Trophoblast cell (in vitro differentiated cells and primary cell): ENCODE measurements at regions not wholly inside any gene's neighbourhood (a gene's known extent, or its start where the extent isn't known, plus 50 kb on each side); places are given as distances from the start of the nearest gene placed in this dataset.
"Not testable (repeated sequence)": the region's sequence is repeated elsewhere in the genome, so short reads cannot be mapped to it uniquely, and the experiment has no call there.

Experiments
- DNase-seq, 2 donors: peaks; one replicate each; pipeline ENCODE4 v3.0.0-alpha.2; 2016
- H2AFZ ChIP-seq: 2 replicates; pipeline ENCODE4 v1.6.1; 2013; ENCODE audit warnings: low read length, moderate library complexity, mild to moderate bottlenecking; ENCODE audit not compliant: insufficient read depth, poor library complexity
- H2AK5ac ChIP-seq: 2 replicates; pipeline ENCODE4 v1.6.1; 2013; ENCODE audit warnings: mild to moderate bottlenecking, low read length
- H2BK120ac ChIP-seq: 2 replicates; pipeline ENCODE4 v1.6.1; 2013; ENCODE audit warnings: low read length, mild to moderate bottlenecking, moderate library complexity; ENCODE audit not compliant: insufficient read depth, poor library complexity
- H2BK12ac ChIP-seq: 2 replicates; pipeline ENCODE4 v1.6.1; 2013; ENCODE audit warnings: mild to moderate bottlenecking, low read length, moderate library complexity
- H2BK5ac ChIP-seq: 2 replicates; pipeline ENCODE4 v1.6.1; 2013; ENCODE audit warnings: low read length, low read depth, moderate library complexity, mild to moderate bottlenecking; ENCODE audit not compliant: poor library complexity
- H3K14ac ChIP-seq: 2 replicates; pipeline ENCODE4 v1.6.1; 2013; ENCODE audit warnings: mild to moderate bottlenecking, low read length
- H3K18ac ChIP-seq: 2 replicates; pipeline ENCODE4 v1.6.1; 2013; ENCODE audit warnings: mild to moderate bottlenecking, low read length
- H3K23ac ChIP-seq: 2 replicates; pipeline ENCODE4 v1.6.1; 2013; ENCODE audit warnings: low read length
- H3K27ac ChIP-seq: 2 replicates; pipeline ENCODE4 v1.5.1; 2013; ENCODE audit warnings: low read depth, mild to moderate bottlenecking, inconsistent platforms, low read length, moderate library complexity
- H3K27me3 ChIP-seq: 2 replicates; pipeline ENCODE4 v1.6.1; 2013; ENCODE audit warnings: inconsistent platforms, mild to moderate bottlenecking, low read length, moderate library complexity; ENCODE audit not compliant: insufficient read depth
- H3K36me3 ChIP-seq, 2 experiments: 1 replicate in 1 of 2; 2 replicates in 1 of 2; pipeline ENCODE4 v1.6.1; 2013; ENCODE audit warnings: low read length in 2 of 2, mild to moderate bottlenecking in 2 of 2, moderate library complexity in 1 of 2; ENCODE audit not compliant: insufficient read depth in 2 of 2, control insufficient read depth in 1 of 2
- H3K4ac ChIP-seq: 2 replicates; pipeline ENCODE4 v1.6.1; 2013; ENCODE audit warnings: low read depth, mild to moderate bottlenecking, low read length, moderate library complexity
- H3K4me1 ChIP-seq, 2 experiments: 1 replicate in 1 of 2; 2 replicates in 1 of 2; pipeline ENCODE4 v1.6.1; 2013; ENCODE audit warnings: low read length in 2 of 2, mild to moderate bottlenecking in 2 of 2, moderate library complexity in 1 of 2; ENCODE audit not compliant: insufficient read depth in 2 of 2, control insufficient read depth in 1 of 2
- H3K4me2 ChIP-seq: 2 replicates; pipeline ENCODE4 v1.6.1; 2013; ENCODE audit warnings: inconsistent platforms, mild to moderate bottlenecking, low read length, moderate library complexity
- H3K4me3 ChIP-seq: 2 replicates; pipeline ENCODE4 v1.5.1; 2013; ENCODE audit warnings: mild to moderate bottlenecking, low read depth, low read length, inconsistent platforms
- H3K79me1 ChIP-seq: one replicate; pipeline ENCODE4 v1.6.1; 2013; ENCODE audit warnings: low read length
- H3K79me2 ChIP-seq: 2 replicates; pipeline ENCODE4 v1.6.1; 2013; ENCODE audit warnings: low read length, mild to moderate bottlenecking; ENCODE audit not compliant: control insufficient read depth, insufficient read depth, poor library complexity
- H3K9ac ChIP-seq: 2 replicates; pipeline ENCODE4 v1.6.1; 2013; ENCODE audit warnings: mild to moderate bottlenecking, low read length
- H3K9me3 ChIP-seq: 2 replicates; pipeline ENCODE4 v1.6.1; 2013; ENCODE audit warnings: low read depth, mild to moderate bottlenecking, control low read depth, inconsistent platforms, low read length; ENCODE audit not compliant: insufficient read depth
- H4K12ac ChIP-seq: 2 replicates; pipeline ENCODE4 v1.6.1; 2013; ENCODE audit warnings: low read depth, mild to moderate bottlenecking, low read length, moderate library complexity
- H4K8ac ChIP-seq: 2 replicates; pipeline ENCODE4 v1.6.1; 2013; ENCODE audit warnings: low read depth, mild to moderate bottlenecking, low read length, moderate library complexity
- H4K91ac ChIP-seq: one replicate; pipeline ENCODE4 v1.6.1; 2013; ENCODE audit warnings: low read depth, mild to moderate bottlenecking, low read length, moderate library complexity
- WGBS: extraction: QIAGEN DNeasy Blood & Tissue Kit; methylation state at CpG from one replicate; pipeline ENCODE4 v1.1.7; 2013; ENCODE audit warnings: missing lambda C conversion rate; ENCODE audit not compliant: insufficient read length, insufficient coverage; ENCODE audit errors: extremely low coverage; 5-methylcytosine and 5-hydroxymethylcytosine counted together

GRCh38 chr3:99294092-99294491 lies 344.3 kb upstream of the COL8A1 start:
- not testable (repeated sequence) for H2BK5ac ChIP-seq, H3K79me1 ChIP-seq, H2BK120ac ChIP-seq, H4K91ac ChIP-seq, H3K9me3 ChIP-seq, H3K36me3 ChIP-seq, H3K79me2 ChIP-seq, H4K8ac ChIP-seq, H3K4me3 ChIP-seq, H2BK12ac ChIP-seq, H3K27ac ChIP-seq, H3K4me1 ChIP-seq, DNase-seq, H4K12ac ChIP-seq, H3K14ac ChIP-seq, H2AK5ac ChIP-seq, H2AFZ ChIP-seq, H3K27me3 ChIP-seq, H3K23ac ChIP-seq, H3K4ac ChIP-seq, H3K9ac ChIP-seq, H3K18ac ChIP-seq
- no CpG with 5 or more reads among the region's 8 CpGs for WGBS
- H3K4me2 ChIP-seq, result peak overlapping the region; percentile 64

GRCh38 chr3:99287876-99288275 lies 350.5 kb upstream of the COL8A1 start:
- Histone ChIP-seq H3K27ac (no peak overlapping the region), H2AFZ (no peak overlapping the region), H3K9ac (no peak overlapping the region), H3K4me2 (no peak overlapping the region), H3K4me3 (no peak overlapping the region), H3K4me1 (no peaks in the 10 kb centered on the region), H4K8ac (no peak overlapping the region), H4K12ac (no peak overlapping the region), H4K91ac (no peak overlapping the region), H2BK120ac (no peak overlapping the region), H2BK5ac (no peak overlapping the region), H3K18ac (no peak overlapping the region), H3K9me3 (no peaks in the 10 kb centered on the region), H3K79me1 (no peaks in the 10 kb centered on the region), H3K36me3 (no peaks in the 10 kb centered on the region), H2AK5ac (no peak overlapping the region), H3K23ac (no peak overlapping the region), H3K27me3 (no peaks in the 10 kb centered on the region), H2BK12ac (no peak overlapping the region), H3K4ac (no peak overlapping the region), H3K14ac (no peak overlapping the region), H3K79me2 (no peaks in the 10 kb centered on the region)
- DNase-seq, result no peak
- WGBS, result no CpG with 5 or more reads among the region's 2 CpGs

GRCh38 chr3:99286266-99286845 lies 352.0 kb upstream of the COL8A1 start:
- H3K9ac ChIP-seq, result no peak overlapping the region
- no peak overlapping the region for H3K23ac ChIP-seq
- H2AK5ac ChIP-seq, result no peak overlapping the region
- H3K27ac ChIP-seq, result no peak overlapping the region
- no peak overlapping the region for H3K4ac ChIP-seq
- H4K8ac ChIP-seq, result no peak overlapping the region
- H2BK120ac ChIP-seq, result no peak overlapping the region
- DNase-seq, result no peak
- no peak overlapping the region for H3K4me2 ChIP-seq
- H3K4me1 ChIP-seq, result no peaks in the 10 kb centered on the region
- no peak overlapping the region for H3K4me3 ChIP-seq
- H3K27me3 ChIP-seq, result no peaks in the 10 kb centered on the region
- H3K18ac ChIP-seq, result no peak overlapping the region
- H2AFZ ChIP-seq, result no peak overlapping the region
- H3K79me2 ChIP-seq, result no peaks in the 10 kb centered on the region
- H3K36me3 ChIP-seq, result no peaks in the 10 kb centered on the region
- no peaks in the 10 kb centered on the region for H3K9me3 ChIP-seq
- no peak overlapping the region for H4K91ac ChIP-seq
- no peak overlapping the region for H2BK12ac ChIP-seq
- no peak overlapping the region for H4K12ac ChIP-seq
- H2BK5ac ChIP-seq, result no peak overlapping the region
- H3K14ac ChIP-seq, result no peak overlapping the region
- no peaks in the 10 kb centered on the region for H3K79me1 ChIP-seq

GRCh38 chr3:99269606-99270351 lies 368.3 kb upstream of the DCBLD2 start:
- no peak overlapping the region for H3K4me2 ChIP-seq
- H3K4me3 ChIP-seq, result no peak overlapping the region
- no peak overlapping the region for H3K9ac ChIP-seq
- H4K12ac ChIP-seq, result no peak overlapping the region
- no peak overlapping the region for H2BK5ac ChIP-seq
- H3K14ac ChIP-seq, result no peak overlapping the region
- no peaks in the 10 kb centered on the region for H3K79me2 ChIP-seq
- H3K79me1 ChIP-seq, result no peaks in the 10 kb centered on the region
- no peak overlapping the region for H2AK5ac ChIP-seq
- no peaks in the 10 kb centered on the region for H3K4me1 ChIP-seq
- no peaks in the 10 kb centered on the region for H3K9me3 ChIP-seq
- H4K91ac ChIP-seq, result no peak overlapping the region
- H3K18ac ChIP-seq, result no peak overlapping the region
- no CpG with 5 or more reads among the region's 9 CpGs for WGBS
- no peaks in the 10 kb centered on the region for H3K36me3 ChIP-seq
- H2BK120ac ChIP-seq, result no peak overlapping the region
- no peaks in the 10 kb centered on the region for H3K27me3 ChIP-seq
- H3K4ac ChIP-seq, result no peak overlapping the region
- no peak for DNase-seq
- H3K23ac ChIP-seq, result no peak overlapping the region
- no peak overlapping the region for H2BK12ac ChIP-seq
- no peak overlapping the region for H3K27ac ChIP-seq
- no peak overlapping the region for H4K8ac ChIP-seq
- H2AFZ ChIP-seq, result no peak overlapping the region
